Liver (tissue), 3 donors: ENCODE measurements at regions not wholly inside any gene's neighbourhood (a gene's known extent, or its start where the extent isn't known, plus 50 kb on each side); places are given as distances from the start of the nearest gene placed in this dataset.

Experiments used
- FOXA1 ChIP-seq: IDR thresholded peaks from 2 replicates; pipeline ENCODE4 v1.6.1; 2016; ENCODE audit warnings: antibody characterized with exemption
- HNF4A ChIP-seq, 2 donors: conservative IDR thresholded peaks; 2 replicates each; pipeline ENCODE4 v1.6.1; 2016; ENCODE audit warnings: antibody characterized with exemption in 2 of 2, mild to moderate bottlenecking in 2 of 2
- JUND ChIP-seq, 2 donors: IDR thresholded peaks; 2 replicates each; pipeline ENCODE4 v1.6.1; 2016; ENCODE audit warnings: antibody characterized with exemption in 2 of 2
- NR2F2 ChIP-seq: IDR thresholded peaks from 2 replicates; pipeline ENCODE4 v1.6.1; 2016; ENCODE audit warnings: antibody characterized with exemption
- RXRA ChIP-seq, 2 donors: IDR thresholded peaks; 2 replicates each; pipeline ENCODE4 v1.6.1; 2017 to 2018; ENCODE audit warnings: antibody characterized with exemption in 2 of 2, mild to moderate bottlenecking in 1 of 2
- SP1 ChIP-seq: IDR thresholded peaks from 2 replicates; pipeline ENCODE4 v1.6.1; 2018; ENCODE audit warnings: antibody characterized with exemption, mild to moderate bottlenecking
- TAF1 ChIP-seq: conservative IDR thresholded peaks from 2 replicates; pipeline ENCODE4 v1.6.1; 2016; ENCODE audit warnings: antibody characterized with exemption, mild to moderate bottlenecking
- YY1 ChIP-seq: IDR thresholded peaks from 2 replicates; pipeline ENCODE4 v1.6.1; 2016; ENCODE audit warnings: antibody characterized with exemption, mild to moderate bottlenecking
- TF ChIP-seq, protein P1 (sequence below): fragments of 150-350 bp; IDR thresholded peaks from 2 replicates; pipeline ENCODE4 v1.5.1; 2017; ENCODE audit warnings: improper control_type of control experiment, low read depth, low read length; ENCODE audit not compliant: missing input control
- TF ChIP-seq, protein P2 (sequence below): IDR thresholded peaks from 2 replicates; pipeline ENCODE4 v1.6.1; 2016; ENCODE audit warnings: antibody characterized with exemption
- TF ChIP-seq, protein P3 (sequence below): IDR thresholded peaks from 2 replicates; pipeline ENCODE4 v1.6.1; 2016; ENCODE audit warnings: antibody characterized with exemption, mild to moderate bottlenecking
- TF ChIP-seq, protein P4 (sequence below): IDR thresholded peaks from 2 replicates; pipeline ENCODE4 v1.6.1; 2016; ENCODE audit warnings: antibody characterized with exemption
- donor health status: healthy.
- donor health status: healthy.

DNA sequence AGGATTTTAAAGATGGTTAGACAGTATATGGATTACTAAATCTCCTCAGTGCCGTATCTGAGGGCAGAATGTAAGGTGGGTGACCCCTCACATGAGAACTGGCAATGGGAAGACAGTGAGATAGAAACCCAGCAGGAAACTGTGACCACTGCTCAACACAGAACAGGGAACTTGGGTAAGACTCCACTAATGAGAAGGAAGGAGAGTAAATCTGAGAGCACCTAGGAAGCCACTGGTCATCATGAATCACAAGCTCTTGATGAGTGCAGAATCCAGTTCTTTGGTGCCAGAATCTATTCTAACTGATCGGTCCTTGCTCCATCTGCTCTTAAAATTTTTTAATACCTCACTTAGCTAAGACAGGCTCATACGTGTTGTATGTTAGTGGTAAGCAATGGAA lies 261.8 kb downstream of the KLF12 start:
- TF ChIP-seq, protein P1, sequence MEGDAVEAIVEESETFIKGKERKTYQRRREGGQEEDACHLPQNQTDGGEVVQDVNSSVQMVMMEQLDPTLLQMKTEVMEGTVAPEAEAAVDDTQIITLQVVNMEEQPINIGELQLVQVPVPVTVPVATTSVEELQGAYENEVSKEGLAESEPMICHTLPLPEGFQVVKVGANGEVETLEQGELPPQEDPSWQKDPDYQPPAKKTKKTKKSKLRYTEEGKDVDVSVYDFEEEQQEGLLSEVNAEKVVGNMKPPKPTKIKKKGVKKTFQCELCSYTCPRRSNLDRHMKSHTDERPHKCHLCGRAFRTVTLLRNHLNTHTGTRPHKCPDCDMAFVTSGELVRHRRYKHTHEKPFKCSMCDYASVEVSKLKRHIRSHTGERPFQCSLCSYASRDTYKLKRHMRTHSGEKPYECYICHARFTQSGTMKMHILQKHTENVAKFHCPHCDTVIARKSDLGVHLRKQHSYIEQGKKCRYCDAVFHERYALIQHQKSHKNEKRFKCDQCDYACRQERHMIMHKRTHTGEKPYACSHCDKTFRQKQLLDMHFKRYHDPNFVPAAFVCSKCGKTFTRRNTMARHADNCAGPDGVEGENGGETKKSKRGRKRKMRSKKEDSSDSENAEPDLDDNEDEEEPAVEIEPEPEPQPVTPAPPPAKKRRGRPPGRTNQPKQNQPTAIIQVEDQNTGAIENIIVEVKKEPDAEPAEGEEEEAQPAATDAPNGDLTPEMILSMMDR, result no peak
- no peak for TF ChIP-seq NR2F2
- TF ChIP-seq, protein P2, sequence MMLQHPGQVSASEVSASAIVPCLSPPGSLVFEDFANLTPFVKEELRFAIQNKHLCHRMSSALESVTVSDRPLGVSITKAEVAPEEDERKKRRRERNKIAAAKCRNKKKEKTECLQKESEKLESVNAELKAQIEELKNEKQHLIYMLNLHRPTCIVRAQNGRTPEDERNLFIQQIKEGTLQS, result no peak
- no peak for TF ChIP-seq TAF1
- TF ChIP-seq, protein P3, sequence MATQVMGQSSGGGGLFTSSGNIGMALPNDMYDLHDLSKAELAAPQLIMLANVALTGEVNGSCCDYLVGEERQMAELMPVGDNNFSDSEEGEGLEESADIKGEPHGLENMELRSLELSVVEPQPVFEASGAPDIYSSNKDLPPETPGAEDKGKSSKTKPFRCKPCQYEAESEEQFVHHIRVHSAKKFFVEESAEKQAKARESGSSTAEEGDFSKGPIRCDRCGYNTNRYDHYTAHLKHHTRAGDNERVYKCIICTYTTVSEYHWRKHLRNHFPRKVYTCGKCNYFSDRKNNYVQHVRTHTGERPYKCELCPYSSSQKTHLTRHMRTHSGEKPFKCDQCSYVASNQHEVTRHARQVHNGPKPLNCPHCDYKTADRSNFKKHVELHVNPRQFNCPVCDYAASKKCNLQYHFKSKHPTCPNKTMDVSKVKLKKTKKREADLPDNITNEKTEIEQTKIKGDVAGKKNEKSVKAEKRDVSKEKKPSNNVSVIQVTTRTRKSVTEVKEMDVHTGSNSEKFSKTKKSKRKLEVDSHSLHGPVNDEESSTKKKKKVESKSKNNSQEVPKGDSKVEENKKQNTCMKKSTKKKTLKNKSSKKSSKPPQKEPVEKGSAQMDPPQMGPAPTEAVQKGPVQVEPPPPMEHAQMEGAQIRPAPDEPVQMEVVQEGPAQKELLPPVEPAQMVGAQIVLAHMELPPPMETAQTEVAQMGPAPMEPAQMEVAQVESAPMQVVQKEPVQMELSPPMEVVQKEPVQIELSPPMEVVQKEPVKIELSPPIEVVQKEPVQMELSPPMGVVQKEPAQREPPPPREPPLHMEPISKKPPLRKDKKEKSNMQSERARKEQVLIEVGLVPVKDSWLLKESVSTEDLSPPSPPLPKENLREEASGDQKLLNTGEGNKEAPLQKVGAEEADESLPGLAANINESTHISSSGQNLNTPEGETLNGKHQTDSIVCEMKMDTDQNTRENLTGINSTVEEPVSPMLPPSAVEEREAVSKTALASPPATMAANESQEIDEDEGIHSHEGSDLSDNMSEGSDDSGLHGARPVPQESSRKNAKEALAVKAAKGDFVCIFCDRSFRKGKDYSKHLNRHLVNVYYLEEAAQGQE, result no peak
- TF ChIP-seq FOXA1, result no peak
- TF ChIP-seq RXRA (IDR thresholded peaks at IDR 0.05), result no peak
- TF ChIP-seq YY1, result no peak
- TF ChIP-seq SP1, result no peak
- no peak for TF ChIP-seq HNF4A (conservative IDR thresholded peaks at IDR 0.05)
- no peak for TF ChIP-seq JUND (IDR thresholded peaks at IDR 0.05)
- TF ChIP-seq, protein P4, sequence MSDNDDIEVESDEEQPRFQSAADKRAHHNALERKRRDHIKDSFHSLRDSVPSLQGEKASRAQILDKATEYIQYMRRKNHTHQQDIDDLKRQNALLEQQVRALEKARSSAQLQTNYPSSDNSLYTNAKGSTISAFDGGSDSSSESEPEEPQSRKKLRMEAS, result no peak
